NOMO-1 treated with dmso at 0.1 percent for 144 hours (cell line): ENCODE measurements at regions not wholly inside any gene's neighbourhood (a gene's known extent, or its start where the extent isn't known, plus 50 kb on each side); places are given as distances from the start of the nearest gene placed in this dataset.

Experiments
- DNase-seq: peaks from one replicate; lab custom pipeline; 2025; ENCODE audit not compliant: unreplicated experiment; lab: John Stamatoyannopoulos, UW

GRCh38 chr5:21184581-21184980 lies 1196.6 kb upstream of the CDH18 start:
- no peak for DNase-seq

GRCh38 chr5:21181609-21182125 lies 1193.7 kb upstream of the CDH18 start:
- no peak for DNase-seq

- DNase-seq: no peak
Observed at GRCh38 chr5:21173526-21173925, 1185.5 kb upstream of the CDH18 start.

GRCh38 chr5:21173036-21173435 lies 1185.0 kb upstream of the CDH18 start:
- DNase-seq: no peak

- DNase-seq: no peak
Observed at GRCh38 chr5:21171038-21171437, 1183.0 kb upstream of the CDH18 start.

- no peak for DNase-seq
Observed at GRCh38 chr5:21168557-21168956, 1180.6 kb upstream of the CDH18 start.

GRCh38 chr5:21165344-21165743 lies 1177.3 kb upstream of the CDH18 start:
- no peak for DNase-seq

GRCh38 chr5:21164425-21164824 lies 1176.4 kb upstream of the CDH18 start:
- DNase-seq: no peak

GRCh38 chr5:21159510-21160059 lies 1171.6 kb upstream of the CDH18 start:
- no peak for DNase-seq

- no peak for DNase-seq
Observed at GRCh38 chr5:21154526-21154925, 1166.5 kb upstream of the CDH18 start.

- DNase-seq: peak; percentile 13
Observed at GRCh38 chr5:21152611-21153010, 1164.6 kb upstream of the CDH18 start.

GRCh38 chr5:21145376-21145775 lies 1157.4 kb upstream of the CDH18 start:
- no peak for DNase-seq

GRCh38 chr5:21143686-21144085 lies 1155.7 kb upstream of the CDH18 start:
- no peak for DNase-seq

- DNase-seq: no peak
Observed at GRCh38 chr5:21142791-21143190, 1154.8 kb upstream of the CDH18 start.

GRCh38 chr5:21140987-21141386 lies 1153.0 kb upstream of the CDH18 start:
- peak; percentile 28 for DNase-seq

GRCh38 chr5:21126236-21126635 lies 1138.2 kb upstream of the CDH18 start:
- DNase-seq: no peak

GRCh38 chr5:21125238-21125983 lies 1137.4 kb upstream of the CDH18 start:
- no peak for DNase-seq

- no peak for DNase-seq
Observed at GRCh38 chr5:21121213-21121612, 1133.2 kb upstream of the CDH18 start.

- DNase-seq: no peak
Observed at GRCh38 chr5:21097661-21098060, 1109.7 kb upstream of the CDH18 start.

GRCh38 chr5:21094619-21095018 lies 1106.6 kb upstream of the CDH18 start:
- DNase-seq: no peak

GRCh38 chr5:21087766-21088165 lies 1099.8 kb upstream of the CDH18 start:
- no peak for DNase-seq

GRCh38 chr5:21085791-21086190 lies 1097.8 kb upstream of the CDH18 start:
- DNase-seq: no peak

- DNase-seq: no peak
Observed at GRCh38 chr5:21071986-21072385, 1084.0 kb upstream of the CDH18 start.
